K562 (cell line): ENCODE measurements at regions not wholly inside any gene's neighbourhood (a gene's known extent, or its start where the extent isn't known, plus 50 kb on each side); places are given as distances from the start of the nearest gene placed in this dataset.

Experiments used
- CC2D1A ChIP-seq: fragments of 450-650 bp; IDR thresholded peaks from 2 replicates; pipeline ENCODE4 v1.6.1; 2017; ENCODE audit warnings: mild to moderate bottlenecking
- MYC ChIP-seq, 2 experiments: fragments of 250-450 bp in 1 of 2; sonication (Bioruptor Pico) in 1 of 2; IDR thresholded peaks; 2 replicates each; pipeline versions ENCODE4 v1.5.1 to v1.6.1; 2012 to 2021; ENCODE audit warnings: low read depth in 2 of 2, borderline replicate concordance in 1 of 2, improper control_type of control experiment in 1 of 2, low read length in 1 of 2, mild to moderate bottlenecking in 1 of 2, moderate library complexity in 1 of 2
- YY1 ChIP-seq, 3 experiments: IDR thresholded peaks; 2 replicates each; pipeline ENCODE4 v1.6.1; 2011; ENCODE audit warnings: low read length in 2 of 3, mild to moderate bottlenecking in 2 of 3, moderate library complexity in 2 of 3, borderline replicate concordance in 1 of 3, control low read depth in 1 of 3, low read depth in 1 of 3; ENCODE audit not compliant: insufficient read depth in 3 of 3, insufficient replicate concordance in 2 of 3, control insufficient read depth in 1 of 3, insufficient read length in 1 of 3; ENCODE audit errors: extremely low read depth in 1 of 3
- ZFP30 ChIP-seq: fragments of 250-450 bp; sonication (Bioruptor Pico); IDR thresholded peaks from 2 replicates; pipeline ENCODE4 v1.8.0; 2022; ENCODE audit warnings: moderate library complexity, mild to moderate bottlenecking, inconsistent platforms, borderline replicate concordance
- TF ChIP-seq, protein P1 (sequence below), 2 experiments: fragments of 450-650 bp; IDR thresholded peaks; 2 replicates each; pipeline ENCODE4 v1.6.1; 2016; ENCODE audit warnings: mild to moderate bottlenecking in 2 of 2, borderline replicate concordance in 1 of 2, low read depth in 1 of 2, moderate library complexity in 1 of 2
- TF ChIP-seq, protein P2 (sequence below): fragments of 450-650 bp; IDR thresholded peaks from 2 replicates; pipeline ENCODE4 v1.6.1; 2017; ENCODE audit warnings: antibody characterized with exemption
- TF ChIP-seq, protein P3 (sequence below), 3 experiments: IDR thresholded peaks in 2 of 3; conservative IDR thresholded peaks in 1 of 3; 2 replicates each; pipeline ENCODE4 v1.5.1; 2011 to 2012; ENCODE audit warnings: low read length in 3 of 3, mild to moderate bottlenecking in 3 of 3, control low read depth in 2 of 3, improper control_type of control experiment in 1 of 3, inconsistent platforms in 1 of 3, low read depth in 1 of 3, mixed read lengths in 1 of 3, moderate library complexity in 1 of 3; ENCODE audit not compliant: insufficient read depth in 2 of 3

DNA sequence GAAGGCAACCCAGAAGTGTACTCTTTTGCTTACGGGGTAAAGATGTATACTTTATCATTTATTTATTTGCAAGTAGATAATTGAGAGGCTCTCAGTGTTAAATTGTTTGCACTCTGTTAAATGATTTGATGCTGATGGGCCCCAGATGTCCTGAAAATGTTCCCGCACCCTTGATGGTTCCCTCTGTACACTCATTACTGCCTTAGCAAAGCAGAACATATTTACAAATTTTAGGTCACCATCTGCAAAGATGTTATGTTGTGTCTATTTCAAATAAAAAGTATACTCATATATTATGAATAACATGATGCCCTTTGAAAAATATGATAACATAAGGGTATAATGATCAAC, 240.5 kb upstream of the SNX7 start:
- no peak for TF ChIP-seq YY1 (IDR thresholded peaks at IDR 0.05; ENCODE audit: borderline replicate concordance in 1 of 3, control insufficient read depth in 1 of 3, extremely low read depth in 1 of 3, insufficient read depth in 3 of 3, insufficient read length in 1 of 3, insufficient replicate concordance in 2 of 3, low read depth in 1 of 3, low read length in 2 of 3)
- TF ChIP-seq, protein P1, sequence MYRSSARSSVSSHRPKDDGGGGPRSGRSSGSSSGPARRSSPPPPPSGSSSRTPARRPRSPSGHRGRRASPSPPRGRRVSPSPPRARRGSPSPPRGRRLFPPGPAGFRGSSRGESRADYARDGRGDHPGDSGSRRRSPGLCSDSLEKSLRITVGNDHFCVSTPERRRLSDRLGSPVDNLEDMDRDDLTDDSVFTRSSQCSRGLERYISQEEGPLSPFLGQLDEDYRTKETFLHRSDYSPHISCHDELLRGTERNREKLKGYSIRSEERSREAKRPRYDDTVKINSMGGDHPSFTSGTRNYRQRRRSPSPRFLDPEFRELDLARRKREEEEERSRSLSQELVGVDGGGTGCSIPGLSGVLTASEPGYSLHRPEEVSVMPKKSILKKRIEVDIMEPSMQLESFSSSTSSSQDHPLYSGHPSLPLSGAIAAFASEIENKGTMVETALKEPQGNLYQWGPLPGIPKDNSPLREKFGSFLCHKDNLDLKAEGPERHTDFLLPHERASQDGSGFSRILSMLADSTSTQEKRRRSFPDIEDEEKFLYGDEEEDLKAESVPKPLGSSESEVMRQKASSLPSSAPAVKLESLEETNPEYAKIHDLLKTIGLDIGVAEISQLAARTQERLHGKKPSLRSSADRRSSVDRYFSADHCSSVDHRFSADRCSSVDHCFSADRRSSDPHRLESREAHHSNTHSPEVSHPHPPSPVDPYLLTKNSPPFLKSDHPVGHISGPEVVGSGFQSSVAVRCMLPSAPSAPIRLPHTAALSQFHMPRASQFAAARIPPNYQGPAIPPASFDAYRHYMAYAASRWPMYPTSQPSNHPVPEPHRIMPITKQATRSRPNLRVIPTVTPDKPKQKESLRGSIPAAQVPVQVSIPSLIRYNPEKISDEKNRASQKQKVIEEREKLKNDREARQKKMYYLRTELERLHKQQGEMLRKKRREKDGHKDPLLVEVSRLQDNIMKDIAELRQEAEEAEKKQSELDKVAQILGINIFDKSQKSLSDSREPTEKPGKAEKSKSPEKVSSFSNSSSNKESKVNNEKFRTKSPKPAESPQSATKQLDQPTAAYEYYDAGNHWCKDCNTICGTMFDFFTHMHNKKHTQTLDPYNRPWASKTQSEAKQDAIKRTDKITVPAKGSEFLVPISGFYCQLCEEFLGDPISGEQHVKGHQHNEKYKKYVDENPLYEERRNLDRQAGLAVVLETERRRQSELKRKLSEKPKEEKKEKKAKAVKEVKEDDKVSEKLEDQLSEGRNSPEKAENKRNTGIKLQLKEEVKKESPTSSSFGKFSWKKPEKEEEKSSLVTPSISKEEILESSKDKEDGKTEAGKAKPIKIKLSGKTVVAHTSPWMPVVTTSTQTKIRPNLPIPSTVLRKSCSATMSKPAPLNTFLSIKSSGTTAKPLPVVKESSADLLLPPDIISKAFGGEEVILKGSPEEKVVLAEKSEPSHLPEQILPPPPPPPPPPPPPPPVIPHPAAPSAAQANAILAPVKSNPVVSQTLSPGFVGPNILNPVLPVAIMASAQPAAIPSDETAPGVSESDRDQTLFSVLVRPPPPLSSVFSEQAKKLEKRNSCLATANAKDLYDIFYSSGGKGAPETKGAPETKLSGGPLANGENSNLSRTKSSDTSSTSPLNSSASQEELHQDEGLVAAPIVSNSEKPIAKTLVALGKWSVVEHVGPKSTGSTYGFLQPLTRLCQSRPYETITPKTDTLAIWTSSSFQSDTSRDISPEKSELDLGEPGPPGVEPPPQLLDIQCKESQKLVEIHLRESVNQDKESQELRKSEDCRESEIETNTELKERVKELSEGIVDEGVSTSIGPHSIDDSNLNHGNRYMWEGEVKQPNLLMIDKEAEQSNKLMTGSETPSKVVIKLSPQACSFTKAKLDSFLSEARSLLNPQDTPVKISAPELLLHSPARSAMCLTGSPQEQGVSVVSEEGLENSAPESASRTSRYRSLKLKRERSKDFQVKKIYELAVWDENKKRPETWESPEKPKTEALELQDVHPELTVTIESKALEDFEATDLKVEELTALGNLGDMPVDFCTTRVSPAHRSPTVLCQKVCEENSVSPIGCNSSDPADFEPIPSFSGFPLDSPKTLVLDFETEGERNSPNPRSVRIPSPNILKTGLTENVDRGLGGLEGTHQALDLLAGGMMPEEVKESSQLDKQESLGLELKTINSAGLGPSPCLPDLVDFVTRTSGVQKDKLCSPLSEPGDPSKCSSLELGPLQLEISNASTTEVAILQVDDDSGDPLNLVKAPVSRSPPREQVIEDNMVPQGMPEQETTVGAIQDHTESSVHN (IDR thresholded peaks at IDR 0.05; ENCODE audit: borderline replicate concordance in 1 of 2, low read depth in 1 of 2) = no peak
- TF ChIP-seq, protein P2, sequence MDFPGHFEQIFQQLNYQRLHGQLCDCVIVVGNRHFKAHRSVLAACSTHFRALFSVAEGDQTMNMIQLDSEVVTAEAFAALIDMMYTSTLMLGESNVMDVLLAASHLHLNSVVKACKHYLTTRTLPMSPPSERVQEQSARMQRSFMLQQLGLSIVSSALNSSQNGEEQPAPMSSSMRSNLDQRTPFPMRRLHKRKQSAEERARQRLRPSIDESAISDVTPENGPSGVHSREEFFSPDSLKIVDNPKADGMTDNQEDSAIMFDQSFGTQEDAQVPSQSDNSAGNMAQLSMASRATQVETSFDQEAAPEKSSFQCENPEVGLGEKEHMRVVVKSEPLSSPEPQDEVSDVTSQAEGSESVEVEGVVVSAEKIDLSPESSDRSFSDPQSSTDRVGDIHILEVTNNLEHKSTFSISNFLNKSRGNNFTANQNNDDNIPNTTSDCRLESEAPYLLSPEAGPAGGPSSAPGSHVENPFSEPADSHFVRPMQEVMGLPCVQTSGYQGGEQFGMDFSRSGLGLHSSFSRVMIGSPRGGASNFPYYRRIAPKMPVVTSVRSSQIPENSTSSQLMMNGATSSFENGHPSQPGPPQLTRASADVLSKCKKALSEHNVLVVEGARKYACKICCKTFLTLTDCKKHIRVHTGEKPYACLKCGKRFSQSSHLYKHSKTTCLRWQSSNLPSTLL = no peak
- TF ChIP-seq ZFP30 = no peak
- TF ChIP-seq MYC (IDR thresholded peaks at IDR 0.05; ENCODE audit: low read depth, low read length) = no peak
- no peak for TF ChIP-seq MYC (CRISPR knock-in tag; IDR thresholded peaks at IDR 0.05; ENCODE audit: borderline replicate concordance, low read depth)
- TF ChIP-seq, protein P3, sequence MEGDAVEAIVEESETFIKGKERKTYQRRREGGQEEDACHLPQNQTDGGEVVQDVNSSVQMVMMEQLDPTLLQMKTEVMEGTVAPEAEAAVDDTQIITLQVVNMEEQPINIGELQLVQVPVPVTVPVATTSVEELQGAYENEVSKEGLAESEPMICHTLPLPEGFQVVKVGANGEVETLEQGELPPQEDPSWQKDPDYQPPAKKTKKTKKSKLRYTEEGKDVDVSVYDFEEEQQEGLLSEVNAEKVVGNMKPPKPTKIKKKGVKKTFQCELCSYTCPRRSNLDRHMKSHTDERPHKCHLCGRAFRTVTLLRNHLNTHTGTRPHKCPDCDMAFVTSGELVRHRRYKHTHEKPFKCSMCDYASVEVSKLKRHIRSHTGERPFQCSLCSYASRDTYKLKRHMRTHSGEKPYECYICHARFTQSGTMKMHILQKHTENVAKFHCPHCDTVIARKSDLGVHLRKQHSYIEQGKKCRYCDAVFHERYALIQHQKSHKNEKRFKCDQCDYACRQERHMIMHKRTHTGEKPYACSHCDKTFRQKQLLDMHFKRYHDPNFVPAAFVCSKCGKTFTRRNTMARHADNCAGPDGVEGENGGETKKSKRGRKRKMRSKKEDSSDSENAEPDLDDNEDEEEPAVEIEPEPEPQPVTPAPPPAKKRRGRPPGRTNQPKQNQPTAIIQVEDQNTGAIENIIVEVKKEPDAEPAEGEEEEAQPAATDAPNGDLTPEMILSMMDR (IDR thresholded peaks at IDR 0.05 in 2 of 3, conservative IDR thresholded peaks at IDR 0.05 in 1 of 3; ENCODE audit: insufficient read depth in 2 of 3, low read depth in 1 of 3, low read length in 3 of 3) = no peak
- TF ChIP-seq CC2D1A = no peak
